Activated T-cell treated with anti-CD3 and anti-CD28 coated beads for 48 hours (primary cell): ENCODE measurements at regions not wholly inside any gene's neighbourhood (a gene's known extent, or its start where the extent isn't known, plus 50 kb on each side); places are given as distances from the start of the nearest gene placed in this dataset.

Source experiments
- DNase-seq: peaks from one replicate; pipeline ENCODE4 v3.0.0-alpha.2; 2020; ENCODE audit warnings: low read depth

- DNase-seq = no peak
Measured at GRCh38 chr1:29664711-29665110, 428.4 kb downstream of the PTPRU start.

GRCh38 chr1:29658688-29659087 lies 422.4 kb downstream of the PTPRU start:
- DNase-seq = no peak

- DNase-seq = no peak
Measured at GRCh38 chr1:29657816-29658215, 421.5 kb downstream of the PTPRU start.

- DNase-seq = no peak
Measured at GRCh38 chr1:29655945-29656850, 419.9 kb downstream of the PTPRU start.

GRCh38 chr1:29655145-29655544 lies 418.8 kb downstream of the PTPRU start:
- DNase-seq = no peak

GRCh38 chr1:29653886-29654450 lies 417.6 kb downstream of the PTPRU start:
- DNase-seq = no peak

- no peak for DNase-seq
Measured at GRCh38 chr1:29653034-29653810, 416.9 kb downstream of the PTPRU start.

GRCh38 chr1:29651684-29652665 lies 415.7 kb downstream of the PTPRU start:
- no peak for DNase-seq

GRCh38 chr1:29651246-29651645 lies 414.9 kb downstream of the PTPRU start:
- no peak for DNase-seq

- DNase-seq = no peak
Measured at GRCh38 chr1:29650476-29650875, 414.2 kb downstream of the PTPRU start.

- DNase-seq = no peak
Measured at GRCh38 chr1:29650041-29650400, 413.7 kb downstream of the PTPRU start.

- no peak for DNase-seq
Measured at GRCh38 chr1:29649189-29650040, 413.1 kb downstream of the PTPRU start.

- no peak for DNase-seq
Measured at GRCh38 chr1:29648798-29649188, 412.5 kb downstream of the PTPRU start.

- no peak for DNase-seq
Measured at GRCh38 chr1:29648026-29648425, 411.7 kb downstream of the PTPRU start.

GRCh38 chr1:29647581-29647980 lies 411.3 kb downstream of the PTPRU start:
- no peak for DNase-seq

GRCh38 chr1:29646161-29646775 lies 409.9 kb downstream of the PTPRU start:
- no peak for DNase-seq

- no peak for DNase-seq
Measured at GRCh38 chr1:29645586-29645985, 409.3 kb downstream of the PTPRU start.

- no peak for DNase-seq
Measured at GRCh38 chr1:29644812-29645211, 408.5 kb downstream of the PTPRU start.

- DNase-seq = no peak
Measured at GRCh38 chr1:29643838-29644440, 407.6 kb downstream of the PTPRU start.

- DNase-seq = no peak
Measured at GRCh38 chr1:29643281-29643680, 407.0 kb downstream of the PTPRU start.
